ENCODE measurements at regions not wholly inside any gene's neighbourhood (a gene's known extent, or its start where the extent isn't known, plus 50 kb on each side); places are given as distances from the start of the nearest gene placed in this dataset.

GRCh38 chr9:135277219-135278201 is 190.0 kb downstream of the OLFM1 start:
- H3K4me1 ChIP-seq (ENCODE audit: control extremely low read depth in 1 of 4, control insufficient read depth in 4 of 4, insufficient read depth in 4 of 4, low read length in 3 of 4): peaks cover 0 to 9% (median 4%) of the 10 kb centered on the region in 4 experiments
- H3K9me3 ChIP-seq (ENCODE audit: control extremely low read depth in 1 of 5, control insufficient read depth in 4 of 5, insufficient read depth in 2 of 5, low read depth in 1 of 5, low read length in 4 of 5): no peaks in the 10 kb centered on the region
- 85% methylated on average over 28 of the region's 30 CpGs for WGBS (ENCODE audit: insufficient coverage)
- H3K27me3 ChIP-seq (replicated peaks in 2 of 5; ENCODE audit: control insufficient read depth in 4 of 5, insufficient read depth in 5 of 5, low read length in 4 of 5): peaks cover 0 to 31% (median 2%) of the 10 kb centered on the region in 5 experiments
- POLR2A ChIA-PET: no interaction called here
- H3K4me3 ChIP-seq (ENCODE audit: control insufficient read depth in 1 of 7, extremely low read depth in 1 of 7, insufficient read depth in 4 of 7, low read depth in 2 of 7, low read length in 6 of 7): no peak overlapping the region
- no peak for DNase-seq
- no peaks in the 10 kb centered on the region for H3K36me3 ChIP-seq (ENCODE audit: control insufficient read depth in 4 of 4, insufficient read depth in 4 of 4, low read length in 3 of 4)
- CTCF ChIA-PET: no interaction called here
- no peak overlapping the region for H3K27ac ChIP-seq (ENCODE audit: insufficient read depth in 1 of 2, low read depth in 1 of 2, low read length in 2 of 2, poor library complexity in 1 of 2, severe bottlenecking in 2 of 2)

- Histone ChIP-seq H3K4me1 (ENCODE audit: control extremely low read depth in 1 of 4, control insufficient read depth in 4 of 4, insufficient read depth in 4 of 4, low read length in 3 of 4) (peaks cover 0 to 9% (median 4%) of the 10 kb centered on the region in 4 experiments), H3K4me3 (ENCODE audit: control insufficient read depth in 1 of 7, extremely low read depth in 1 of 7, insufficient read depth in 4 of 7, low read depth in 2 of 7, low read length in 6 of 7) (no peak overlapping the region), H3K9me3 (ENCODE audit: control extremely low read depth in 1 of 5, control insufficient read depth in 4 of 5, insufficient read depth in 2 of 5, low read depth in 1 of 5, low read length in 4 of 5) (no peaks in the 10 kb centered on the region), H3K36me3 (ENCODE audit: control insufficient read depth in 4 of 4, insufficient read depth in 4 of 4, low read length in 3 of 4) (no peaks in the 10 kb centered on the region), H3K27me3 (replicated peaks in 2 of 5; ENCODE audit: control insufficient read depth in 4 of 5, insufficient read depth in 5 of 5, low read length in 4 of 5) (peaks cover 0 to 23% (median 2%) of the 10 kb centered on the region in 5 experiments), H3K27ac (ENCODE audit: insufficient read depth in 1 of 2, low read depth in 1 of 2, low read length in 2 of 2, poor library complexity in 1 of 2, severe bottlenecking in 2 of 2) (no peak overlapping the region)
- ChIA-PET CTCF (no interaction called here), POLR2A (no interaction called here)
- 92% methylated on average over 10 of the region's 15 CpGs for WGBS (ENCODE audit: insufficient coverage)
- DNase-seq: no peak
Observed at GRCh38 chr9:135278586-135278985, 191.1 kb downstream of the OLFM1 start.

GRCh38 chr9:135279385-135279784 is 191.9 kb downstream of the OLFM1 start:
- no peak for DNase-seq
- no peaks in the 10 kb centered on the region for H3K9me3 ChIP-seq (ENCODE audit: control extremely low read depth in 1 of 5, control insufficient read depth in 4 of 5, insufficient read depth in 2 of 5, low read depth in 1 of 5, low read length in 4 of 5)
- H3K27ac ChIP-seq (ENCODE audit: insufficient read depth in 1 of 2, low read depth in 1 of 2, low read length in 2 of 2, poor library complexity in 1 of 2, severe bottlenecking in 2 of 2): no peak overlapping the region
- ChIA-PET CTCF (no interaction called here), POLR2A (no interaction called here)
- 92% methylated on average over 12 of the region's 12 CpGs for WGBS (ENCODE audit: insufficient coverage)
- H3K36me3 ChIP-seq (ENCODE audit: control insufficient read depth in 4 of 4, insufficient read depth in 4 of 4, low read length in 3 of 4): no peaks in the 10 kb centered on the region
- peaks cover 0 to 9% (median 4%) of the 10 kb centered on the region in 4 experiments for H3K4me1 ChIP-seq (ENCODE audit: control extremely low read depth in 1 of 4, control insufficient read depth in 4 of 4, insufficient read depth in 4 of 4, low read length in 3 of 4)
- no peak overlapping the region for H3K4me3 ChIP-seq (ENCODE audit: control insufficient read depth in 1 of 7, extremely low read depth in 1 of 7, insufficient read depth in 4 of 7, low read depth in 2 of 7, low read length in 6 of 7)
- peaks cover 0 to 23% (median 2%) of the 10 kb centered on the region in 5 experiments for H3K27me3 ChIP-seq (replicated peaks in 2 of 5; ENCODE audit: control insufficient read depth in 4 of 5, insufficient read depth in 5 of 5, low read length in 4 of 5)

- POLR2A ChIA-PET: no interaction called here
- DNase-seq: no peak
- H3K9me3 ChIP-seq (ENCODE audit: control extremely low read depth in 1 of 5, control insufficient read depth in 4 of 5, insufficient read depth in 2 of 5, low read depth in 1 of 5, low read length in 4 of 5): no peaks in the 10 kb centered on the region
- WGBS (ENCODE audit: insufficient coverage): 95% methylated on average over 21 of the region's 23 CpGs
- H3K27me3 ChIP-seq (replicated peaks in 2 of 5; ENCODE audit: control insufficient read depth in 4 of 5, insufficient read depth in 5 of 5, low read length in 4 of 5): peaks cover 0 to 23% (median 2%) of the 10 kb centered on the region in 5 experiments
- no peak overlapping the region for H3K4me3 ChIP-seq (ENCODE audit: control insufficient read depth in 1 of 7, extremely low read depth in 1 of 7, insufficient read depth in 4 of 7, low read depth in 2 of 7, low read length in 6 of 7)
- no peaks in the 10 kb centered on the region for H3K36me3 ChIP-seq (ENCODE audit: control insufficient read depth in 4 of 4, insufficient read depth in 4 of 4, low read length in 3 of 4)
- CTCF ChIA-PET: no interaction called here
- H3K27ac ChIP-seq (ENCODE audit: insufficient read depth in 1 of 2, low read depth in 1 of 2, low read length in 2 of 2, poor library complexity in 1 of 2, severe bottlenecking in 2 of 2): no peak overlapping the region
- H3K4me1 ChIP-seq (ENCODE audit: control extremely low read depth in 1 of 4, control insufficient read depth in 4 of 4, insufficient read depth in 4 of 4, low read length in 3 of 4): peaks cover 0 to 9% (median 4%) of the 10 kb centered on the region in 4 experiments
Observed at GRCh38 chr9:135279834-135280393, 192.4 kb downstream of the OLFM1 start.

- ChIA-PET POLR2A (no interaction called here), CTCF (interaction anchor here (1.3 kb wide), 1 partner anchor 8 kb away, joined by 5 read pairs; no protein-coding TSS in a partner anchor)
- DNase-seq: no peak
- no peaks in the 10 kb centered on the region for H3K36me3 ChIP-seq (ENCODE audit: control insufficient read depth in 4 of 4, insufficient read depth in 4 of 4, low read length in 3 of 4)
- peaks cover 0 to 18% (median 2%) of the 10 kb centered on the region in 5 experiments for H3K27me3 ChIP-seq (replicated peaks in 2 of 5; ENCODE audit: control insufficient read depth in 4 of 5, insufficient read depth in 5 of 5, low read length in 4 of 5)
- H3K4me1 ChIP-seq (ENCODE audit: control extremely low read depth in 1 of 4, control insufficient read depth in 4 of 4, insufficient read depth in 4 of 4, low read length in 3 of 4): peaks cover 0 to 9% (median 4%) of the 10 kb centered on the region in 4 experiments
- no peak overlapping the region for H3K4me3 ChIP-seq (ENCODE audit: control insufficient read depth in 1 of 7, extremely low read depth in 1 of 7, insufficient read depth in 4 of 7, low read depth in 2 of 7, low read length in 6 of 7)
- H3K27ac ChIP-seq (ENCODE audit: insufficient read depth in 1 of 2, low read depth in 1 of 2, low read length in 2 of 2, poor library complexity in 1 of 2, severe bottlenecking in 2 of 2): no peak overlapping the region
- WGBS (ENCODE audit: insufficient coverage): 93% methylated on average over 10 of the region's 12 CpGs
- H3K9me3 ChIP-seq (ENCODE audit: control extremely low read depth in 1 of 5, control insufficient read depth in 4 of 5, insufficient read depth in 2 of 5, low read depth in 1 of 5, low read length in 4 of 5): peaks cover 0 to 2% (median 0%) of the 10 kb centered on the region in 5 experiments
Observed at GRCh38 chr9:135280666-135281065, 193.2 kb downstream of the OLFM1 start.

- ChIA-PET POLR2A (no interaction called here), CTCF (interaction anchor here (1.0 to 1.3 kb wide), 2 partner anchors 9 to 58 kb away, joined by 3 to 5 read pairs; no protein-coding TSS in a partner anchor)
- no peak overlapping the region for H3K4me3 ChIP-seq (ENCODE audit: control insufficient read depth in 1 of 7, extremely low read depth in 1 of 7, insufficient read depth in 4 of 7, low read depth in 2 of 7, low read length in 6 of 7)
- WGBS (ENCODE audit: insufficient coverage): 93% methylated on average over 6 of the region's 8 CpGs
- peaks cover 0 to 9% (median 4%) of the 10 kb centered on the region in 4 experiments for H3K4me1 ChIP-seq (ENCODE audit: control extremely low read depth in 1 of 4, control insufficient read depth in 4 of 4, insufficient read depth in 4 of 4, low read length in 3 of 4)
- no peak overlapping the region for H3K27ac ChIP-seq (ENCODE audit: insufficient read depth in 1 of 2, low read depth in 1 of 2, low read length in 2 of 2, poor library complexity in 1 of 2, severe bottlenecking in 2 of 2)
- peaks cover 0 to 7% (median 0%) of the 10 kb centered on the region in 5 experiments for H3K9me3 ChIP-seq (ENCODE audit: control extremely low read depth in 1 of 5, control insufficient read depth in 4 of 5, insufficient read depth in 2 of 5, low read depth in 1 of 5, low read length in 4 of 5)
- peaks cover 0 to 15% (median 2%) of the 10 kb centered on the region in 5 experiments for H3K27me3 ChIP-seq (replicated peaks in 2 of 5; ENCODE audit: control insufficient read depth in 4 of 5, insufficient read depth in 5 of 5, low read length in 4 of 5)
- DNase-seq: no peak
- H3K36me3 ChIP-seq (ENCODE audit: control insufficient read depth in 4 of 4, insufficient read depth in 4 of 4, low read length in 3 of 4): no peaks in the 10 kb centered on the region
Observed at GRCh38 chr9:135281151-135281550, 193.7 kb downstream of the OLFM1 start.
